Peyer's patch (tissue), 4 donors: ENCODE measurements at regions not wholly inside any gene's neighbourhood (a gene's known extent, or its start where the extent isn't known, plus 50 kb on each side); places are given as distances from the start of the nearest gene placed in this dataset.
"Not testable (repeated sequence)": the region's sequence is repeated elsewhere in the genome, so short reads cannot be mapped to it uniquely, and the experiment has no call there.

Experiments
- CTCF ChIP-seq, 6 experiments: fragments of 450-650 bp in 4 of 6; fragments of 200-600 bp in 2 of 6; sonication (generic) in 1 of 6; IDR thresholded peaks; one replicate each; pipeline ENCODE4 v1.5.1; 2017 to 2019; ENCODE audit warnings: antibody characterized with exemption in 6 of 6, mild to moderate bottlenecking in 3 of 6, moderate library complexity in 1 of 6
- POLR2A ChIP-seq, 2 donors: fragments of 450-650 bp; IDR thresholded peaks; one replicate each; pipeline ENCODE4 v1.5.1; 2017; ENCODE audit warnings: antibody characterized with exemption in 2 of 2, mild to moderate bottlenecking in 2 of 2, moderate library complexity in 2 of 2

GRCh38 chr6:105860927-105861326 is 225.2 kb upstream of the PRDM1 start:
- not testable (repeated sequence) for TF ChIP-seq CTCF, POLR2A (IDR thresholded peaks at IDR 0.05)
